ENCODE measurements at regions not wholly inside any gene's neighbourhood (a gene's known extent, or its start where the extent isn't known, plus 50 kb on each side); places are given as distances from the start of the nearest gene placed in this dataset.

DNA sequence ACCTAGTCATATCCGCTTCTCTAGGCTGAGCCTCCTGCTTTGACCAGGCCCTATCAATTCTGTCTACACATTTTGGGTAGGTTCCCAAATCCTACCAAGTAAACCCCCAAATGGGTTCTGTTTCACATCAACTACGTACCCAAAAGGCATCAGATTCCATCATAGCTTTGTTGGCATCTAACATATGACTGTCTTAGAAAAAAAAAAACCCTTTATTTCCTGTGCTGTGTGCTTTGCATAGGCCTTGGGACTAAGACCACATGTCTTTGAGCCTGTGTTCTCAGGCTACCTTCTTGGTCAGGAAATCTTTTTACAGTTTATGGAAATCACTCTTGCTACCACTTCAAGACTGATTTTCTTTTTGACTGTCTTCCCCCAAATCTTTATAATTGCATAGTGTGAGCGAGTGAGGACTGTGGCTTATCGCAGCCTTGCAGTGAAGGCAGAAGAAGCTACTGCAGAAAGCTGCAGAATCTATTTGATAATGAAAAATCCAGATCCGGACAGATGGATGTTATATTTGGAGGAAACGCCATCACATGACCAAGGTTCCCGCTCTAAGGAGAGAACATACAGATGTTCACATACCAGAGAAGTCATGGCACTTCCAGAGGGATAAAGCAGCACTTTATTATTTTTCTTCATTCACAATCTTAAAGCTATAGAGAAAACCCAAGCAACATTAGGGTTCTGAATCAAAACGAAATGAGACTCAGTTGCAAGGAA, 111.2 kb downstream of the EOMES start:
- Histone ChIP-seq H3K79me1 (ENCODE audit: insufficient read depth, low read depth, low read length, poor library complexity, severe bottlenecking) (no peaks in the 10 kb centered on the region), H3K23ac (ENCODE audit: insufficient read length, low read depth, low read length) (no peak overlapping the region), H2BK20ac (ENCODE audit: low read depth, low read length, poor library complexity, severe bottlenecking) (no peak overlapping the region), H2AFZ (ENCODE audit: low read length) (no peak overlapping the region), H3K79me2 (ENCODE audit: insufficient read depth, low read length) (no peaks in the 10 kb centered on the region), H4K91ac (ENCODE audit: insufficient read length, low read depth, low read length) (no peak overlapping the region), H4K20me1 (ENCODE audit: control insufficient read depth, insufficient read depth, insufficient read length) (no peaks in the 10 kb centered on the region), H3K14ac (ENCODE audit: insufficient read depth, low read length) (no peak overlapping the region), H4K5ac (ENCODE audit: insufficient read length, low read depth, low read length) (no peak overlapping the region), H3K18ac (ENCODE audit: insufficient read length, low read depth, low read length) (no peak overlapping the region), H3K56ac (ENCODE audit: insufficient read length, low read depth, low read length) (no peak overlapping the region), H2BK12ac (ENCODE audit: insufficient read length, low read depth, low read length) (no peak overlapping the region), H2AK5ac (ENCODE audit: insufficient read length, low read length) (no peak overlapping the region), H3K4me2 (ENCODE audit: insufficient read depth, insufficient read length, low read length) (no peak overlapping the region), H3K27ac (ENCODE audit: insufficient read length, low read depth, low read length) (no peak overlapping the region), H3K4me1 (ENCODE audit: insufficient read depth, low read length) (no peaks in the 10 kb centered on the region), H3K4ac (ENCODE audit: low read depth, low read length) (no peak overlapping the region), H2BK5ac (ENCODE audit: insufficient read length, low read length) (no peak overlapping the region), H2BK120ac (ENCODE audit: low read depth, low read length, poor library complexity, severe bottlenecking) (no peak overlapping the region), H4K8ac (replicated peaks; ENCODE audit: insufficient read length, low read depth, low read length) (no peak overlapping the region), H2BK15ac (ENCODE audit: low read depth, low read length) (no peak overlapping the region), H3K27me3 (ENCODE audit: insufficient read depth, low read length) (no peaks in the 10 kb centered on the region), H3K9me3 (ENCODE audit: control insufficient read depth, low read depth, low read length) (peaks cover 11% of the 10 kb centered on the region), H3K23me2 (ENCODE audit: insufficient read length, low read depth, low read length, poor library complexity, severe bottlenecking) (no peaks in the 10 kb centered on the region), H3T11ph (ENCODE audit: low read length) (no peak overlapping the region), H3K9ac (ENCODE audit: extremely low read depth, insufficient read length, low read length) (no peak overlapping the region)
- WGBS (ENCODE audit: extremely low coverage, insufficient read length, low lambda C conversion rate) = no CpG with 5 or more reads among the region's 8 CpGs
- H3K27ac Mint-ChIP-seq = no peak overlapping the region
- peaks cover 24 to 26% of the 10 kb centered on the region in 2 experiments for H3K9me3 Mint-ChIP-seq
- no peak for DNase-seq
- peaks cover 1% of the 10 kb centered on the region for H3K27me3 Mint-ChIP-seq (ENCODE audit: low read depth)
- H3K36me3 Mint-ChIP-seq (ENCODE audit: insufficient read depth in 1 of 3, low read depth in 3 of 3) = peaks cover 8 to 25% (median 20%) of the 10 kb centered on the region in 3 experiments; a peak in 6 of 7 replicates
- no peak overlapping the region for H3K4me3 Mint-ChIP-seq
- TF ChIP-seq, protein P1, sequence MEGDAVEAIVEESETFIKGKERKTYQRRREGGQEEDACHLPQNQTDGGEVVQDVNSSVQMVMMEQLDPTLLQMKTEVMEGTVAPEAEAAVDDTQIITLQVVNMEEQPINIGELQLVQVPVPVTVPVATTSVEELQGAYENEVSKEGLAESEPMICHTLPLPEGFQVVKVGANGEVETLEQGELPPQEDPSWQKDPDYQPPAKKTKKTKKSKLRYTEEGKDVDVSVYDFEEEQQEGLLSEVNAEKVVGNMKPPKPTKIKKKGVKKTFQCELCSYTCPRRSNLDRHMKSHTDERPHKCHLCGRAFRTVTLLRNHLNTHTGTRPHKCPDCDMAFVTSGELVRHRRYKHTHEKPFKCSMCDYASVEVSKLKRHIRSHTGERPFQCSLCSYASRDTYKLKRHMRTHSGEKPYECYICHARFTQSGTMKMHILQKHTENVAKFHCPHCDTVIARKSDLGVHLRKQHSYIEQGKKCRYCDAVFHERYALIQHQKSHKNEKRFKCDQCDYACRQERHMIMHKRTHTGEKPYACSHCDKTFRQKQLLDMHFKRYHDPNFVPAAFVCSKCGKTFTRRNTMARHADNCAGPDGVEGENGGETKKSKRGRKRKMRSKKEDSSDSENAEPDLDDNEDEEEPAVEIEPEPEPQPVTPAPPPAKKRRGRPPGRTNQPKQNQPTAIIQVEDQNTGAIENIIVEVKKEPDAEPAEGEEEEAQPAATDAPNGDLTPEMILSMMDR (conservative IDR thresholded peaks at IDR 0.05) = no peak
- H3K4me1 Mint-ChIP-seq = peaks cover 7% of the 10 kb centered on the region in 2 experiments
